ENCODE measurements at regions not wholly inside any gene's neighbourhood (a gene's known extent, or its start where the extent isn't known, plus 50 kb on each side); places are given as distances from the start of the nearest gene placed in this dataset.

GRCh38 chr12:25755971-25756260 lies 202.6 kb upstream of the RASSF8 start:
- TF ChIP-seq CTCF (IDR thresholded peaks at IDR 0.05; ENCODE audit: insufficient read depth, low read depth, low read length) = no peak
- TF ChIP-seq EZH2 (IDR thresholded peaks at IDR 0.05; ENCODE audit: insufficient read depth, low read length) = no peak
